WI38 (cell line): ENCODE measurements at regions not wholly inside any gene's neighbourhood (a gene's known extent, or its start where the extent isn't known, plus 50 kb on each side); places are given as distances from the start of the nearest gene placed in this dataset.
A peak's percentile ranks its signal among the peaks of the same experiment; 100 is the strongest.

Source experiments
- H3K4me3 ChIP-seq: 2 replicates; pipeline ENCODE4 v1.5.1; 2011; ENCODE audit warnings: low read depth, mild to moderate bottlenecking, control low read depth, low read length
- CTCF ChIP-seq: IDR thresholded peaks from 2 replicates; pipeline ENCODE4 v1.5.1; 2012; ENCODE audit warnings: low read depth, mild to moderate bottlenecking, control low read depth, low read length

DNA sequence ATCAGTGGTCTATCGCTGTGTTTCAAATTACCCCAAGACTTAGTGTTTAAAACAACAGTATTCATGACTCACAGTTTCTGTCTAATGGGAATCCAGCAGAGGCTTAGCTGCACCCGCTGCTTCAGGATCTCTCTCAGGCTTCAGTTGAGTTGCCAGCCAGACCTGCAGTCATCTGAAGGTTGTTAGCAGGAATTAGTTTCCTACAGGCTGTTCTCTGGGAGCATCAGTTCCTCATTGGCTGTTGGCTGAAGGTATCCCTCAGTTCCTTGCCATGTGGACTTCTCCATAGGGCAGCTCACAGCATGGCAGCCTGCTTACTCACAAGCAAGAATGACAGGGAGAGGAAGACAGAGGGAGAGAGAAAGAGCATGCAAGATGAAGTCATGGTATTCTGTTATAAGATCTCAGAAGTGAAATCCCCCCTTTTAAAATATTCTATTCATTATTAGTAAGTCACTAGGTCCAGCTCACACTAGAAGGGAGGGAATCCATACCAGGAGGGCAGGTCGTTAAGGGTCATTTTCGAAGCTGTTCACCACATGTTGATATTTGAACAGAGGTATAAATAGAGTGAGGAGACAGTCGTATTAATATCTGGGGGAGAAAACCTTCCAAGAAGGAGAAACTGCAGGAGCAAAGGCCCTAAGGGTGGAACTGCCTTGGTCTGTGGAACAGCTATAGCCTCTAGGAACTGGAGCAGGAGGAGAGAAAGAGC is 473.9 kb upstream of the PPP2R3A start:
- no peak for TF ChIP-seq CTCF
- no peak overlapping the region for H3K4me3 ChIP-seq

DNA sequence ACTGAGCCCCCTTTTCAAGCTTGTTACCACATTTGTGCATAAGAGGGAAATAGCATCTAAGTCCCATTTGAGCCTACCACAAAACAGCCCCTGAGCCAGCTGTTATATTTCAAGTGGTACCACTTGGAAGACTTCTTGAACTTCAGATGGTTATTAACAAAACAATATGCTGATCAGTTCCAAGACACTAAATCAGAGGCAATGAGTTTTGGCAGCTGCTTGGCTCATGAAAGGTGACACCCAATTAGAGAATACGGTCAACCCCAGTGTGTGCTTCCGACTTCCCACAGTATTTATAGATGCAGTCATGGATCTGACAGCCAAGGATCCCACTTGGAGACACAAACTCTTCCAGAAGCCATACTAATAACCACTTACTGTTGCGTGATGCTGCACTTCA is 469.6 kb upstream of the PPP2R3A start:
- no peak for TF ChIP-seq CTCF
- no peak overlapping the region for H3K4me3 ChIP-seq

- TF ChIP-seq CTCF, result no peak
Measured at GRCh38 chr3:135497979-135498378, 467.5 kb upstream of the PPP2R3A start.

GRCh38 chr3:135499426-135499825 is 466.1 kb upstream of the PPP2R3A start:
- TF ChIP-seq CTCF, result no peak
- H3K4me3 ChIP-seq, result no peak overlapping the region

More at GRCh38 chr3:135497979-135498378, 467.5 kb upstream of the PPP2R3A start:
- H3K4me3 ChIP-seq, result no peak overlapping the region

DNA sequence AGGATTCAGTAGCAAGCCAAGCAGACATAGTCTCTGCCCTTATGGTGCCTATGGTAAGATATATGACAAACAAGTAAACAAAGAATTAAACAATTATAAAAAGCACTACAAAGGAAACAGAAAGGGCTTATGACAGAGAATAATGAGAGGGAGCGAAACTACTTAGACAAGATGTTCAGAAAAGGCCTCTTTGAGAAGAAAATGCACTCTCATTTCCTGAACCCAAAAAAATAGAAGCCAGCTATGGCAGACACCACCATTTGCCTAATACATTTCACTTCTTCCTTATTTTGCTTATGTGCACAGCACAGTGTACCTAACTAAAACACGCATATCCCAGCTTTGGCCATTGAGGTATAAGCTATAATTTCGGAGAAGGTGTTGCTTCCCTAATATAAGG is 465.5 kb upstream of the PPP2R3A start:
- H3K4me3 ChIP-seq, result no peak overlapping the region
- no peak for TF ChIP-seq CTCF

- no peak for TF ChIP-seq CTCF
- H3K4me3 ChIP-seq, result peak overlapping the region; percentile 31; the same call in 1 of the 2 replicates
Measured at GRCh38 chr3:135503065-135503759, 462.3 kb upstream of the PPP2R3A start.
